Endodermal cell (in vitro differentiated cells): ENCODE measurements at regions not wholly inside any gene's neighbourhood (a gene's known extent, or its start where the extent isn't known, plus 50 kb on each side); places are given as distances from the start of the nearest gene placed in this dataset.

Experiments
- DNase-seq: peaks from one replicate; pipeline ENCODE4 v3.0.0-alpha.2; 2017
- H3K27ac ChIP-seq: 2 replicates; pipeline ENCODE4 v1.5.1; 2013; ENCODE audit warnings: mild to moderate bottlenecking, low read depth, low read length, moderate library complexity
- H3K27me3 ChIP-seq: 2 replicates; pipeline ENCODE4 v1.6.1; 2013; ENCODE audit warnings: mild to moderate bottlenecking, low read length, moderate library complexity; ENCODE audit not compliant: insufficient read depth, control insufficient read depth, poor library complexity, severe bottlenecking
- H3K36me3 ChIP-seq: 2 replicates; pipeline ENCODE4 v1.7.0; 2013; ENCODE audit warnings: mild to moderate bottlenecking, low read length, moderate library complexity; ENCODE audit not compliant: control insufficient read depth, insufficient read depth
- H3K4me1 ChIP-seq: one replicate; pipeline ENCODE4 v1.7.0; 2013; ENCODE audit warnings: low read length; ENCODE audit not compliant: control insufficient read depth, insufficient read depth
- H3K4me3 ChIP-seq: 2 replicates; pipeline ENCODE4 v1.5.1; 2013; ENCODE audit warnings: mild to moderate bottlenecking, low read length, moderate library complexity
- H3K9ac ChIP-seq: 2 replicates; pipeline ENCODE4 v1.6.1; 2013; ENCODE audit warnings: mild to moderate bottlenecking, low read length, moderate library complexity; ENCODE audit not compliant: poor library complexity, severe bottlenecking; ENCODE audit errors: extremely low read depth
- H3K9me3 ChIP-seq: 2 replicates; pipeline ENCODE4 v1.6.1; 2013; ENCODE audit warnings: mild to moderate bottlenecking, low read length, moderate library complexity; ENCODE audit not compliant: control insufficient read depth
- H3K27ac Mint-ChIP-seq: 2 replicates; pipeline ENCODE4 v1.8.0; 2020; ENCODE audit warnings: mixed read lengths
- H3K27me3 Mint-ChIP-seq: 2 replicates; pipeline ENCODE4 v1.8.0; 2021; ENCODE audit warnings: mild to moderate bottlenecking, mixed read lengths; ENCODE audit not compliant: insufficient read depth
- H3K36me3 Mint-ChIP-seq: 2 replicates; pipeline ENCODE4 v1.8.0; 2020; ENCODE audit warnings: low read depth, mixed read lengths
- H3K4me1 Mint-ChIP-seq: 2 replicates; pipeline ENCODE4 v1.8.0; 2020; ENCODE audit warnings: mixed read lengths
- H3K4me3 Mint-ChIP-seq: 2 replicates; pipeline ENCODE4 v1.8.0; 2020; ENCODE audit warnings: mild to moderate bottlenecking, moderate library complexity, mixed read lengths
- H3K9me3 Mint-ChIP-seq: 2 replicates; pipeline ENCODE4 v1.8.0; 2020; ENCODE audit warnings: mild to moderate bottlenecking, mixed read lengths
- CTCF ChIP-seq: fragments of 200-600 bp; sonication (generic); conservative IDR thresholded peaks from 2 replicates; pipeline ENCODE4 v1.5.0; 2021; ENCODE audit warnings: antibody characterized with exemption, mild to moderate bottlenecking
- WGBS, 2 experiments: methylation state at CpG; one replicate each; pipeline versions ENCODE4 v1.1.5 to v1.1.7; 2013; ENCODE audit warnings: missing lambda C conversion rate in 2 of 2, mixed read lengths in 1 of 2; ENCODE audit not compliant: insufficient coverage in 1 of 2, insufficient read length in 1 of 2; 5-methylcytosine and 5-hydroxymethylcytosine counted together

- Mint-ChIP-seq H3K27ac (no peak overlapping the region), H3K9me3 (no peaks in the 10 kb centered on the region), H3K36me3 (no peaks in the 10 kb centered on the region), H3K27me3 (no peaks in the 10 kb centered on the region), H3K4me3 (no peak overlapping the region), H3K4me1 (no peaks in the 10 kb centered on the region)
- Histone ChIP-seq H3K27ac (no peak overlapping the region), H3K9ac (no peak overlapping the region), H3K9me3 (no peaks in the 10 kb centered on the region), H3K4me3 (no peak overlapping the region), H3K27me3 (no peaks in the 10 kb centered on the region), H3K4me1 (no peaks in the 10 kb centered on the region), H3K36me3 (no peaks in the 10 kb centered on the region)
- no peak for TF ChIP-seq CTCF
- no peak for DNase-seq
- WGBS, 2 experiments, result 92% methylated on average over 1 of the region's 1 CpG; no CpG with 5 or more reads in 1 of the 2 experiments
Observed at GRCh38 chr4:33425936-33426335, 2705.8 kb downstream of the PCDH7 start.

DNA sequence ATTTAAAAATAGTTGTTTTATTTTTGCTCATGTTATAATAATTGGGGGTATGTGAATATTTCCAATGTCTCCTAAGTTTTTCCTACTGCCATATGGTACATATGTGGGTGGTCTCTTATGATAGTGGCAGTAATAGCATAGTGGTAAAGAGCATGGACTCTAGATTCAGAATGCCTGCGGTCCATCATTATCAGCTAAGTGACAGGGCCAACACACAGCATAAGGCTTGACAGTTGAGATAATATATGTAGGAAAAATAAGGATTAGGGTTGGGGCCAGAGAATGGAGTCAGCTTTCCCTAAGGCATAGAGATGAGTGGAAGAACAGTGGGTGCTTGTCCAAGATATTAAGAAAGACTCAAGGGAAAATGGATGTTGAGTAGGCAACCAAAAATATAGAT lies 2707.5 kb downstream of the PCDH7 start:
- TF ChIP-seq CTCF, result no peak
- Mint-ChIP-seq H3K27ac (no peak overlapping the region), H3K36me3 (no peaks in the 10 kb centered on the region), H3K4me3 (no peak overlapping the region), H3K9me3 (no peaks in the 10 kb centered on the region), H3K27me3 (no peaks in the 10 kb centered on the region), H3K4me1 (no peaks in the 10 kb centered on the region)
- 97 to 100% methylated on average over 1 of the region's 1 CpG for WGBS, 2 experiments
- Histone ChIP-seq H3K4me1 (no peaks in the 10 kb centered on the region), H3K9me3 (no peaks in the 10 kb centered on the region), H3K4me3 (no peak overlapping the region), H3K27ac (no peak overlapping the region), H3K9ac (no peak overlapping the region), H3K36me3 (no peaks in the 10 kb centered on the region), H3K27me3 (no peaks in the 10 kb centered on the region)
- DNase-seq, result no peak

- no peaks in the 10 kb centered on the region for H3K36me3 ChIP-seq
- no peak overlapping the region for H3K4me3 ChIP-seq
- H3K9me3 ChIP-seq, result no peaks in the 10 kb centered on the region
- Mint-ChIP-seq H3K27me3 (no peaks in the 10 kb centered on the region), H3K36me3 (no peaks in the 10 kb centered on the region), H3K4me1 (no peaks in the 10 kb centered on the region), H3K9me3 (no peaks in the 10 kb centered on the region), H3K27ac (no peak overlapping the region), H3K4me3 (no peak overlapping the region)
- 95 to 100% methylated on average over 1 to 4 of the region's 4 CpGs for WGBS, 2 experiments
- DNase-seq, result no peak
- no peak overlapping the region for H3K27ac ChIP-seq
- no peaks in the 10 kb centered on the region for H3K27me3 ChIP-seq
- H3K4me1 ChIP-seq, result no peaks in the 10 kb centered on the region
- no peak overlapping the region for H3K9ac ChIP-seq
- no peak for TF ChIP-seq CTCF
Observed at GRCh38 chr4:33429971-33430370, 2709.8 kb downstream of the PCDH7 start.
